Esophagus muscularis mucosa (tissue), 4 donors: ENCODE measurements at regions not wholly inside any gene's neighbourhood (a gene's known extent, or its start where the extent isn't known, plus 50 kb on each side); places are given as distances from the start of the nearest gene placed in this dataset.

ENCODE experiments used
- EP300 ChIP-seq: sonication (generic); formaldehyde crosslinking; IDR thresholded peaks from one replicate; pipeline ENCODE4 v1.6.1; 2017; ENCODE audit warnings: antibody characterized with exemption
- POLR2A ChIP-seq: fragments of 450-650 bp; IDR thresholded peaks from one replicate; pipeline ENCODE4 v1.6.1; 2017; ENCODE audit warnings: antibody characterized with exemption, moderate library complexity, mild to moderate bottlenecking, low read depth
- POLR2AphosphoS5 ChIP-seq, 2 donors: sonication (generic); formaldehyde crosslinking; IDR thresholded peaks; one replicate each; pipeline ENCODE4 v1.6.1; 2017; ENCODE audit warnings: antibody characterized with exemption in 2 of 2
- TF ChIP-seq, protein P1 (sequence below), 3 experiments: fragments of 200-600 bp in 2 of 3; fragments of 450-650 bp in 1 of 3; sonication (generic) in 2 of 3; IDR thresholded peaks; one replicate each; pipeline ENCODE4 v1.5.1; 2017 to 2019; ENCODE audit warnings: antibody characterized with exemption in 3 of 3, mild to moderate bottlenecking in 2 of 3, moderate library complexity in 1 of 3

DNA sequence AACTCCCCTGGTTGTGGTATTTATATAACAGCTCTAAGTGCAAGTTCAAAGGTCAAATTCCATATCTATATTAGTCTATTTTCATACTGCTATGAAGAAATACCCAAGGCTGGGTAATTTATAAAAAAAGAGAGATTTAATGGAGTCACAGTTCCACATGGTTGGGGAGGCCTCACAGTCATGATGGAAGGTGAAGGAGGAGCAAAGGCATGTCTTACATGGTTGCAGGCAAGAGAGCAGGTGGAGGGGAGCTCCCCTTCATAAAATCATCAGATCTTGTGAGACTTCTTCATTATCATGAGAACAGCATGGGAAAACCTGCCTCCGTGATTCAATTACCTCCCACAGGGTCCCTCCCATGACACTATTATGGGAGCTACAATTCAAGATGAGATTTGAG, 179.6 kb upstream of the FBXO11 start:
- TF ChIP-seq, protein P1, sequence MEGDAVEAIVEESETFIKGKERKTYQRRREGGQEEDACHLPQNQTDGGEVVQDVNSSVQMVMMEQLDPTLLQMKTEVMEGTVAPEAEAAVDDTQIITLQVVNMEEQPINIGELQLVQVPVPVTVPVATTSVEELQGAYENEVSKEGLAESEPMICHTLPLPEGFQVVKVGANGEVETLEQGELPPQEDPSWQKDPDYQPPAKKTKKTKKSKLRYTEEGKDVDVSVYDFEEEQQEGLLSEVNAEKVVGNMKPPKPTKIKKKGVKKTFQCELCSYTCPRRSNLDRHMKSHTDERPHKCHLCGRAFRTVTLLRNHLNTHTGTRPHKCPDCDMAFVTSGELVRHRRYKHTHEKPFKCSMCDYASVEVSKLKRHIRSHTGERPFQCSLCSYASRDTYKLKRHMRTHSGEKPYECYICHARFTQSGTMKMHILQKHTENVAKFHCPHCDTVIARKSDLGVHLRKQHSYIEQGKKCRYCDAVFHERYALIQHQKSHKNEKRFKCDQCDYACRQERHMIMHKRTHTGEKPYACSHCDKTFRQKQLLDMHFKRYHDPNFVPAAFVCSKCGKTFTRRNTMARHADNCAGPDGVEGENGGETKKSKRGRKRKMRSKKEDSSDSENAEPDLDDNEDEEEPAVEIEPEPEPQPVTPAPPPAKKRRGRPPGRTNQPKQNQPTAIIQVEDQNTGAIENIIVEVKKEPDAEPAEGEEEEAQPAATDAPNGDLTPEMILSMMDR (IDR thresholded peaks at IDR 0.05), result no peak
- TF ChIP-seq EP300, result no peak
- no peak for TF ChIP-seq POLR2A
- TF ChIP-seq POLR2AphosphoS5 (IDR thresholded peaks at IDR 0.05), result no peak
